Medulla oblongata (tissue), 1 donor: ENCODE measurements at regions not wholly inside any gene's neighbourhood (a gene's known extent, or its start where the extent isn't known, plus 50 kb on each side); places are given as distances from the start of the nearest gene placed in this dataset.
"Not testable (repeated sequence)": the region's sequence is repeated elsewhere in the genome, so short reads cannot be mapped to it uniquely, and the experiment has no call there.

Source experiments
- DNase-seq: peaks from one replicate; pipeline ENCODE4 v3.0.0-alpha.2; 2015; ENCODE audit errors: extremely low spot score

- DNase-seq, result no peak
Measured at GRCh38 chr10:27344568-27345454, 104.2 kb upstream of the ACBD5 start.

GRCh38 chr10:27341001-27341400 is 100.4 kb upstream of the ACBD5 start:
- DNase-seq, result no peak

- not testable (repeated sequence) for DNase-seq
Measured at GRCh38 chr10:27335246-27335645, 94.6 kb upstream of the ACBD5 start.

GRCh38 chr10:27330074-27330473 is 89.5 kb upstream of the ACBD5 start:
- no peak for DNase-seq

GRCh38 chr10:27328946-27329345 is 88.3 kb upstream of the ACBD5 start:
- no peak for DNase-seq

- DNase-seq, result not testable (repeated sequence)
Measured at GRCh38 chr10:27326748-27327147, 86.2 kb upstream of the ACBD5 start.

- DNase-seq, result peak; percentile 59
Measured at GRCh38 chr10:27319752-27320431, 79.3 kb upstream of the ACBD5 start.

GRCh38 chr10:27319139-27319538 is 78.5 kb upstream of the ACBD5 start:
- not testable (repeated sequence) for DNase-seq

- not testable (repeated sequence) for DNase-seq
Measured at GRCh38 chr10:27315082-27315481, 74.5 kb upstream of the ACBD5 start.

GRCh38 chr10:27313586-27313985 is 73.0 kb upstream of the ACBD5 start:
- DNase-seq, result not testable (repeated sequence)

- DNase-seq, result no peak
Measured at GRCh38 chr10:27312854-27313253, 72.3 kb upstream of the ACBD5 start.

GRCh38 chr10:27311809-27312208 is 71.2 kb upstream of the ACBD5 start:
- DNase-seq, result not testable (repeated sequence)

- not testable (repeated sequence) for DNase-seq
Measured at GRCh38 chr10:27298522-27298850, 57.9 kb upstream of the ACBD5 start.

- no peak for DNase-seq
Measured at GRCh38 chr10:27297844-27298521, 57.4 kb upstream of the ACBD5 start.

GRCh38 chr10:27296285-27296684 is 55.7 kb upstream of the ACBD5 start:
- DNase-seq, result not testable (repeated sequence)

GRCh38 chr10:27291253-27291895 is 50.8 kb upstream of the ACBD5 start:
- not testable (repeated sequence) for DNase-seq
